Stimulated activated CD4-positive, alpha-beta T cell treated with anti-CD3 and anti-CD28 coated beads, Interleukin-4, amount 100 ng/mL, for 4 hours (primary cell): ENCODE measurements at regions not wholly inside any gene's neighbourhood (a gene's known extent, or its start where the extent isn't known, plus 50 kb on each side); places are given as distances from the start of the nearest gene placed in this dataset.

ENCODE experiments used
- DNase-seq, 2 experiments: peaks; one replicate each; pipeline ENCODE4 v3.0.0-alpha.2; 2020

DNA sequence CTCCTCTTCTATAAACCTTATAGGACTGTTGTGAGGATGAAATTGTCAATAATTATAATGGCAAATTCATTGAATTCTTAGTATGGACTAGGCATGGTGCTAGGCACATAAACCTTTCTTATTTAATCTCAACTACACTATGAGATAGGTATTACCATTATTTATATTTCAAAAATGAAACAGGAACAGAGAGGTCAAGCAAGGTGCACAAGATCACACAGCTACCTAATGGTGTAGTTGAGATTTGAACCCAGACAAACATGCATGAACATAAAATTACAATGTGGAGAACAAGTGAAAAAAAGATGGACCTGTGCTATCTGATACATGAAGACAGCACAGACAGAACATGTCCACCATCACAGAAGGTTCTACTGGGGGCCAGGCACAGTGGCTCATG lies 156.7 kb downstream of the AXIN2 start:
- no peak for DNase-seq

DNA sequence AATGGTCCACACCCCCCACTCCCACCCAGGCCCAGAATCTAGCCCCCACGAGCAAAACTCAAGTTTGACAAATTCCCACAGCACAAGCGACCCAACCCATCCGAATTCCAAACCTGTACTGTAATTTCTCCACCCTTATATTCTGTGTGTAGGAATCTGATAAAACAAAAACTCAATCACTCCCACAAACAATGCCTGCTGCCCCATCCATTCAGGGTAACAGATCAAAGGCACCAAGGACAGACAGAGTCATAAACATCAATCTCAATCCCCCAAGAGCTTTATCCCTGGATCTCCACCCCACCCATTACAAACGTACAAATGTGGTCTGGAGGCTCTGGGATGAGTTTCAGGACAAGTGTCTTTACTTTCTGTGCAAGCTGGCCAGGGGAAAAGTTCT lies 157.8 kb downstream of the AXIN2 start:
- DNase-seq: no peak

DNA sequence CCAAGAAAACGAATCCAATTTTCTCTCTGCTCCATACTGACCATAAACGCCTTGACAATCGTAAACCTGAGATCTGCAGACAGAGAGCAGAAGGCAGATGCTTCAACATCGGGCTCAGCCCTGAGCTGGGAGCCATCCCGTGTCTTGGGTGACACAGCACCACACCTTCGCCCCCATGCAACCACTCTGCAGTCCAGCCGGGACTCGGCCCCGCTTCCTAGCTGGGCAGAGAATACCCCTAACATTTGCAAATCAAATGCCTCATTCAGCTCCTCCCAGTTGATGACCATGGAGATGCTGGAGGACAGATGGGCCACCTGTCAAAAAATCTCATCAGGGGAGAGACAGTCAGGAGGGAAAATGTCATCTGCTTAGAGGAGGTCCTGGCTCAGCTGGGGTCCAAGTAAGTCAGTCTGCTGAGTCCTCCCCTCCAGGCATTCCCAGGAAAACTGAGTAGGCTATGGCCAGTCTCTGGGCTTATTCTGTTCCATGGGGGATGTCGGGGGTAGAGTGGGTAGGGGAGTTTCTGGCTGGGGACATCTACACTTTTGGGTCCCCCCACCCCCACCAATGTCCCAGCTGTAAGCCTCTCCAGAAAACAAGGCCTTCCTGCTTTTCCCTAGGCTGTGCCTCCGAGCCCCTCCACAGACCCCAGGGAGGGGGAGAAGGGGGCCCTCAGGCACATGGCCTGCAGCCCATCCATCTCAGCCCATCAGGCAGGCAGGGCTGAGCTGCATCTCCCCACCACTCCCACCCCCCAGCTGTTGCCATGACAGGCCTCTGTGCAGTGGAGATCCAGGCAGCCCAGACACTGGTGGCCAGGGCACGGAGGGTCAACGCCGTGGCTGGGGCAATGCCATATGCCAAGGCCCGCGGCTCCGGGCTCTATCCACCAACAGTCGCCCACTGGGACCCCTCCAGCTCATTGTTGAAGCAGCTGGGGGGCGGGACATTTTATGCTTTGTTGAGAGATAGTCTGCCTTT lies 158.6 kb downstream of the AXIN2 start:
- DNase-seq: no peak

DNA sequence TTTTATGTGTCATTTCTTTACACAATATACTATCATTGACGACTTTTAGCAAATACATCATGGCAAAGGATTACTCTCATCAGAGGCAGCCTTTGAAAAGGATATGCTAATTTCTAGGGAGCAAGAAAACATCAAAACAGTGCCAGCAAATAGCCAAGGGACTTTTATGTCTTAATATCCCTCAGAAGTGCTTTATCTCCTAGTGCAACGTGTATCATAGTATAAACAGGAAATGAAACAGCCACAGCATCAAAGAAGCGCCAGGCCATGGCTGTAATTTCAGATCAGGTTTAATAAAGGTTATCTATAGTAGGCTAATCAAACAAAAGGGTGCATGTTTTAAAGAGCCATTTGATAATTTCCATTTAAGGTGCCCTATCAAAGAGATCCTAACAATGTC lies 159.9 kb downstream of the AXIN2 start:
- DNase-seq: no peak

DNA sequence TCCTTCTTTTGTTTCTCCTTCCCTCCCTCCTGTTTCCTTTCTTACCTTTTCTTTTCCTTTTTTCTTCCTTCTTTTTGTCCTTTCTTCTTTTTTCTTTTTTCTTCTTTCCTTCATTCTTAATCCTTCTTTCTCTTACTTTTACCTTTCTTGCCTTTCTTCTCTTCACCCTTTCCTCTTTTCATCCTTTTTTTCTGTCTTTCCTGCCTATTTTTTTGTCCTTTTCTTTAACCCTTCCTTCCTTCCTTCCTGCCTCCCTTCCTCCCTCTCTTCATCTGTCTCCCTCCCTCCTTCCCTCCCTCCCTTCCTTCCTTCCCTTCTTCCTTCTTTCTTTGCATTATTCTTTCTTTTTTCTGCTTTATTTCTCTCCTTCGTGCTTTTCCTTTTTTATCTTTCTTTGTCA lies 160.7 kb downstream of the AXIN2 start:
- no peak for DNase-seq

DNA sequence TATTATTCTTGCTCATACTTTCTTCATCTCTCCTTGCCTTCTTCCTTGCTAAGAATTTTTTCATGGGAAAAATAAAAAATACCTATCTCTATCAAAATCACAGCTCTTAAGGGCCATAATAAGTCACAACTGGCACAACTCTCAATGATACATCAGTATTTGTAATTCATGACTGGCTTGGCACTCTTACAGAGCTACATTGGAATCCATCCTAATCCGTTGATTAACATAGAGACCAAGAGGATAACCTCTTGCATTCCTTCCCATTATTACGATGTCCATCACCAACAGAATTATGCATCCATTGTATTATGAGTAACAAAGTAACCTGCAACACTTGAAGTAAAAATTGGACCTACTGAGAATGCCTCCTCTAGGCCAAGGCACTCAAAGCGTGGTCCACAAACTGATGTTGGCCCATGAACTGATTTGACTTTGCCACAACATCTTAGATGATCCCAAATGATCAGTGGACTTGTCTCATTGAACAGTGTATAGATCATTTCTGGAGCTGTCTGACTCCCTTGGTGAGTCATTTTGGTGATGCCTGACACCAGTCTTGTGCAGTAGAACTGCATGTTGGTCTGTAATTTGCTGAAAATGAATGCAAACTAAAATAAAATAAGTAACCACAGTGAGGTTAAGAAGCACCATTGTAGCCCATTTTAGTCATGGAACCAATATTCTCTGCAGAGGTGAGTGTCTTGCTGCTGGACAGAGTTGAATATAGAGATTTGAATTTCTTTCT lies 163.2 kb downstream of the AXIN2 start:
- no peak for DNase-seq

DNA sequence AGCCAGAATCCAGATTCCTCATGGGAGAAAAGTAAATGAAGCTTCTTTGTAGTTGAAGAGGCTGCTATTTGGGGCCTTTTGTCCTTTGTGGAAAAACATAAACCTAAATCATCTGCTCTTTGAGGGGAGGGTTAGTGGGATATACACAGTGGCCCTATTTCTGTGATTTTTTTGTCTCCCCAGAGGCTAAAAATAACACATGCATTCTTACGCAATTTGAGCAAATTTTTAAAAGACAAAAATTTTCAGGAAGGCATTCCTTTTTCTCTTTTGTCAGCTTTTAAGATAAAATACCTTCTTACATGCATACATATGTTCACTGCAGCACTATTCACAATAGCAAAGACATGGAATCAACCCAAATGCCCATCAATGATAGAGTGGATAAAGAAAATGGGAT lies 165.5 kb downstream of the AXIN2 start:
- no peak for DNase-seq

DNA sequence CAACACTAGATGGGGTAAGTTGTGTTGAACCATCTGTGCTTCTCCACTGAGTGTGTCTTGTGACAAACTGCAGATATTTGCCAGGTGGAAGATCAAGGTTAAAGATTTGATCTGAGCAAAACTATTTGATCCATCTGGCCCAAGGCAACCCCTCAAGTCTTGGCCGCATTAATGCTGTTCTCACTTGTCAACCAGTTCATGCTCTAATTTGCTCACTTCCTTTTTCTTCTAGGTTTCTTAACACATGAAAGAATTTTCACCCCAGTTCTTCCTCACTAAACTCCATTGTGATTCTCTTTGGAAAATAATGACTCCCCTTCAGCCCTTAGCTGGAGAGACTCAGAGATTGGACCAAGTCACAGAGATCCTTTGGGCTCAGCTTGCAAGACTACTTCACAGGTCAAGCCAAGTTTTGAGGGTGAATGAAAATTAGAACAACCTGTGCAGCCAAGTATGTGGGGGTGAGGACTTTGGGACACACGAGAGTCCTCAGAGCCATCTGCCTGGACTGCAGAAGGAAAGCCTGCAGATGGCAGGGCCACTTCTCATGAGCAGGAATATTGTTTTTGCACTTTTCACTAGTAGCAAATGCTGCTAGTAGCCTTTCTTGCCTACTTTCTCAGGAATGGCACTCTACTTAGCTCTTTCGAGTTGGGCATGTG lies 166.5 kb downstream of the AXIN2 start:
- no peak for DNase-seq

DNA sequence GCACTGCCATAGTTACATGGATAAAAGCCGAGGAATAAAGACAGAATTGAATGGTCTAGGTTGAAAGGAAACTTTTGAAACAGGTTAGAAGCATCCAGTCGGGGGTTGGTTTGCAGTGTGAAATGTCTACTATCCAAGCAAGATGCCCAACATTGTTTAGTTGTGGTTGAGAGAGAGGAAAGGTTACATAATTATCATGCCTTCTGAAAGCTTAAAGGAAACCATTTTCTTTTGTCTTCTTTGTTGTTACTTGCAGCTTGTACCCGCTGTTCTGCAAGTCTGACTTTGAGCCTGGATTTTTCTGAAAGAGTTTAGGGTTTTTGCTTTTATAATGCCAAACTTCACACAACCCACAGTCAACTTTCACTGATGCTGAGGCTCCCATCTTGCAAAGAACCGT lies 167.9 kb downstream of the AXIN2 start:
- DNase-seq: no peak

DNA sequence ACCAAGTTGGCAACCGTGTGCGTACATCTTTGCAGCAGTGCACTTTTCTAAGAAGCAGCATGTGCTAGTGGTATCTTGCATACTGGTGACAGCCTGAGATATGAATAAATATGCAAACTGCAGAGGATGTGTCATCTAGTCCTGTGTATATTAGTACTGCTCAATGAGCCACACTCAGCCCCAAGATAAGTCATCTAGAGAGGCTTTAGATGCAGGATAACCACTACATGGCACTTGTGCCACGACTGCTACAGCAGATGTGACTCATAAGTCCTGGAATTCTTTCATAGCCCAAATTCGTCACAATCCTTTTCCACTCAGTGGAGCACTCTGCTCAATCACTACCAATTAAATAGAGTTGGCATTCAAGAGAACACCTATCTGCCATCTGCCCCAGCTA lies 171.5 kb downstream of the AXIN2 start:
- DNase-seq: no peak

DNA sequence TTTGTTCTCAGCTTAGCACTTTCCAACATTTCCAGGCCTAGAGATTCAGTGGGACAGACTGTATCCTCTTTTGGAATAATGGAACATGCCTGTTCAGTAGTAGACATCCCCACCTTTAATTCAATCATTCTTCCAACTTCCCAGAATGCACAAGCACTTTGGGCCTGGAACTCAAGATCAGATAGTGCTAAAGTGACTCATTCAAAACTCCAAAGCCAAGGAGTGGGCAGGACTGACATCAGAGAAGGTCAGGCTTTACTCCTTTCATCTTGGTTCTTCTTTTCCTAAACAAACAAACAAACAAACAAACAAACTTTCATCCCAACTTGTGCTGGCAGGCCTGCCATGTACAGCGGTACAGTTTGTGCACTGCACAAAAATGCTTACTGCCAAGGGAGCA lies 172.0 kb downstream of the AXIN2 start:
- DNase-seq: no peak

DNA sequence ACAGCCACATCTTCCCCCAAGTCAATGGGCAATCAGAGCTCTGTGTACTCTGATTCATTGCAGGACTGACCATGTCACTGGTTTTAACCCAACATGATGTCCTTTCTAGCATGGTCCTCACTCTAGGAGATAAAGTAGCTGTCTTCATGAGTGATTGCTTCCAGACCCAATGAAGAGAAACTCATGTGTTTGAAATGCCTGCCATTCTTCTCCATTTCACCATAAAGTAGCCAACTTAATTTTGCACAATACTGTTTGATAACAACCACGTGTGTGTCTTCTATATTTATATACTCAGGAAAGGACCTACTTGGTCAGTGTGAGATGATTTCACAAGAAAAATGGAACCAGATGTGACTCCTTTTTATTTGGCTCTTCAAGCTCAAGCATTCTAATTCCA lies 172.5 kb downstream of the AXIN2 start:
- DNase-seq: no peak

DNA sequence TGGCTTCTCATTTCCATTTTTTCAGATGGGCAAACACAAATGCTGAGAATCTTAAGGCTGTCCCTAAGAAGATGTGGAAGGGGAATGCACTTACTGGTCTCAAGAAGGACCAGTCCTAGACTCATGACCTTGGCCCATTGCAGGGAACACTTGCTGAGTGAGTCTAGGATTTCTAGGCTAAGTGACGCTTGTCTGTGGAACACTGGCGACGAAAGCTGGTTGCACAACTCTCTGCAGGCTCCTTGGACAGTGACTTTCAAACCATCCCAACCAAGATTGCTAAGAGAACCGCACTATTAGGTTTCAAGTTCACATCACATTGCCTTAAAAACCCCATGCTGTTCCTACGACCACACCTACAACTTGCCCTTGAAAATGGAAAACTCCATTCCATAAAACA lies 174.1 kb downstream of the AXIN2 start:
- no peak for DNase-seq

DNA sequence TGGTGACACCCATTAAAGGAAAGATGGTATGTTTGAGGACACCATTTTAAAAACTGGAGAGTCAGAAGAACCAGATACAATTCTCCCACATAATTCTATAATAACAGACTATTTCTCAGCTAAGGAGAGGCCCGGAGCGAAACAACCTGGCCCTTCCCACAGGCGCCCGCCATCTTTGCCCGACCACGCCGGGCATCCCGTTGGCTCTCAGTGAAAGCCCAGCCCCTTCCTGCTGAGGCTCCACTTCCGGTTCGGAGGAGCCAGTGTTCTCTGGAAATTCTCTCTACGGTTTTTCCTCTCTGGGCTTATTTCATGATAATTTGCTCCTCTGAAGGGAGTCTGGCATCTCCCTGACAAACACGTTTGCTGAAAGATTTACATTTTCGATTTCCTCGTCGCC lies 175.7 kb downstream of the AXIN2 start:
- no peak for DNase-seq

DNA sequence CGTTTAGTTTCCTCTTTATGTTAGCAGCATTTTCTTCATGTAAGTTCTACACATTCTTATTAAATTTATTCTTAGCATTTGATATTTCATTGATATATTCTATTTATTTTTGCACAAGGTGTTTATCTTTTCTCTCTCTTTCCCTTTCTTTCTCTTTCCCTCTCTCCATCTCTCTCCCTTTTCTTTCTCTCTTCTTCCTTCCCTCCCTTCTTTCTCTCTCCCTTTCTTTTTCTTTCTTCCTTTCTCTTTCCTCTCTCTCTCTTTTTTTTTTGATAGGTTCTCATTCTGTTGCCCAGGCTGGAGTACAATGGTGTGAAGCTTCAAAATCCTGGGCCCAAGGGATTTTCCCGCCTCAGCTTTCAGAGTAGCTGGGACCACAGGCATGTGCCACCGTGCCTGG lies 176.4 kb downstream of the AXIN2 start:
- DNase-seq: no peak

DNA sequence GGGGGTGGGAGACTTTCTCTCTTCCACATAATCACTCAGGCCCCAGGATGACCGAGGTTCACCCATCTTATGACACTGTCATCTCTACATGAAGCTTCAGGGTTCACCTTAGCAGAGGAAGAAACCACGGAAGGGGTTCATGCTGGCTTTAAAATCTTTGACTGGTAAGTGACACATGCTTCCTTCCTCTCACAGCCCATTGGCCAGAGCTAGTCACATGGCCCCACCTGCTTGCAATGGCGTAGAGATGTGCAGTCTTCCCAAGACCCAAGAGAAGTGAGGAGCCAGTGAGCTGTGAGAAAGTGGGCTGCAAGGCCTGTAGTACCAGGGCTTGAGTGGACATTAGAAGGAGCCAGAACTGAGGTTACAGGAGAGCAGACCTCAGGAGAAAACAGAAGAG lies 180.3 kb downstream of the AXIN2 start:
- no peak for DNase-seq

DNA sequence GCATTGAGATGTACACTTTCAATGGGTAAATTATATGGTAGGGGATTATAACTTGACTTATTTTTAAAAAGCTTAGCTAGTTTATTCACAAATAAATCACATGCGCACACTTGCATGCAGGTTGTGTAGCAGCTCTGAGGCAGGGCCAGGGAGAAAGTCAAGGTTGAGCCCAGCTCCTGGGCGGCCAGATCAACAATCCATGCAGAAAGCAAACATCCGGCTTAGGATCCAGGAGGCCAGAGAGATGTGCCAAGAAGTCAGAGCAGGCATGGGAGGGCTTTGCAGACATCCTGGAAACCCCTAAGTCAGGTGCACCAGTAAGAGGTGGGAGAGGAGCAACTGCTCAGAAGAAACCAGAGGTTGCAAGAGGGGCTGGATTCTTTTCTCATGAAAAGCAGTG lies 186.5 kb downstream of the AXIN2 start:
- no peak for DNase-seq

DNA sequence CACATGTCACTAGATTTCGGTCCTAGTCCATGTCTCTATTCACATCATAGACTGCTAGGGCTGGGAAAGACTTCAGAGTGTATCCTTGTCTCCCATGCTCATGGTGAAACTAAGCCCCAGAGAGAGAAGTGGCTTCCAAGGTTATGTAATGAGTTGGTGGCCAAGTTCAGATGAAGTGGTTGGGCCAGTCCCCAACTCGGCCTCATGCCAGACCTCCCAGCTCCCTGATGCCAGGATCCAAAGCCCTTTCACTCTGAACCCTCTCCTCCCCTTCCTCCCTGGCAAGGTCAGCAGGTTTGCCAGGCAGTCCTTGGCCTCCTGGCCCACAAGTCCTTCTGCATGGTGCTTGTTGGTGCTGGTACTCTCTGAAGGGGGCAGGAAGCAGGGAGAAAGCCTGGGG lies 189.7 kb downstream of the AXIN2 start:
- no peak for DNase-seq

DNA sequence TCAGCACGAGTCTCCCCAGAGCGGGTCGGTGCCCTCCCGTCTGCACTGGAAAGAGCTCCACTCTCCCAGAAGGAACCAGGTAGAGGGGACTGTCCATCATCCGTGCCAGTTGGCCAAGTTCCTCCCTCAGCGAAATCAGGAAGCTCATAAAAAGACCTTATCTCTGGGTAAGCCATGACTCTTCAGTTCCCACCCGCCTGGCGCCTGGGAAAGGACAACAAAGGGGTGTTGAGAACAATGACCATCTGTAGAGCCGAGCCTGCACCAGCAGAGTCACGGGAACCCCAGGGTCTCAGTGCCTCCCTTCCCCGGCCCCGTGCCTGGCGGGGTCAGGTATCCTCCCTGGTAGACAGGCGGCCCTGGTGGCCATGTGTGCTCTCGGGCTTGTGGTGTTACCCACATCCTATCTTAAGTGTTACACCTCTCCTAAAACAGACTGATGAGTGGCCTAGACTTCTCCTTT lies 190.7 kb downstream of the AXIN2 start:
- DNase-seq: no peak

DNA sequence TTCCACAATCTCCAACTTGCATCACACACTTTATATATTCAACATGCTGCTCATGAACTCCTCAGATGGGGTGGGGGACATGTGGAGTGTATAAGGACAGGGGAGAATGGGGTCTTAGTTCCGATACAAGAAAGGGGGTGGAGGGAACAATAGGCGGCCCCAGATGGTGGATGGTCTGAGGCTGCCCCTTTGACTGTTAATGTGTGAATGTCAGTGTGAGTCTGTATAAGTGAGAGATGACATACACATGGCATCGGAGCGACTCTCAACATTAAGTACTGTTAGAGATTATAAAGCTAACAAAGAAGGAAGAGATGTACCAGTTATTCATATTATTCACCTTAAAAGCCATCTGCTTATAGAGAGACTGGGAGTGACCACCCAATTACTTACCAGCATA lies 193.1 kb downstream of the AXIN2 start:
- DNase-seq: no peak

DNA sequence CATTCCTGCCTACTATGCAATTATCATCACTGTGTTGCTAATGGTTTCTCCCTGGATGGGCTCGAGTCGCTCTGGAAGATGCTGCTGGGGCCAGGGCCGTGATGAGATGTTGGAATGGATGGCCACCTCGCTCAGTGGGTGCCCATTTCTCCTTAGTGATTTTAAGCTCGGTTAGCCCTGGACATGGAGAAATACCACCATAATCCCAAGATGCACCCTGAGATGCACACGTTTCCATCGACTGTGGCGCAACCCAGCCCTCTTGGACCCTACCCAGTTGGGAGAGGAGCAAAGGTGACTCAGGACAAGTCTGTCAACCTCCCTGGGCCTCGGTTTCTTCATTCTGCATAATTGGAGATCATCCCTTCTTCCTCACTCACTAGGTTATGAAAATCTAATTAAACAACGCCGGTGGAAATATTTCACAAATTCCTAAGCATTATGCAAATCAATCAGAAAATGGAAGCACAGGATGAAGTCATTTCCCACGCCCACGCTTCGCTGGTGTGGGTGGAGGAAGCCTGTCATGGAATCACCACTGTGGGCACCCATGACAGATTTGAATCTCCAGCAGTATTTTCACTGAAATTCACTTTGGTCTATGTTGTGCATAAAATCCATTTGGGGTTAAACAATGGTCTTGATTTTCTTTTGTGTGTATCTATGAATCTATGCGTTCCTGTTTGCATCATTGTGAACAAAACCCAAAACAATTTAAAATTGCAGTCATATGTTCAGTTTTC lies 195.2 kb downstream of the AXIN2 start:
- peak; percentile 68 to 76 for DNase-seq

DNA sequence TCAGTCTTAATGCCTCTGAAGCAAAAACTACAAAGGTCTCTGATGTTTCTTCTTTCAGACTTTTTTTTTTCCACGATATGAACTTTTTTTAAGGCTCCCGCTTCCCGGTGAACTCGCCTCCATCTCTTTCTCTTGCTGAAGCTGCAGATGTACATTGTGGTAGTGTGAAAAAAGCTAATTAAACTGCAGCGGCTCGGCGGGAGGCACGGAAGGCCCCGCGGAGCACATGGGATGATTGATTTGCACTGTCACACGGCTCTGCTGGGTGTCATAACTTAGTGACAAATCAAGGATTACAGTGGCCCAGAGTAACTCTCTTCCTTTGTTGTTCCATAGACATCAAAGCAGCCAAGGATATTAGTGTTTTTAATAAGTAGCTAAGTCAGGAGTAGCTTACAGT lies 196.3 kb downstream of the AXIN2 start:
- no peak for DNase-seq

DNA sequence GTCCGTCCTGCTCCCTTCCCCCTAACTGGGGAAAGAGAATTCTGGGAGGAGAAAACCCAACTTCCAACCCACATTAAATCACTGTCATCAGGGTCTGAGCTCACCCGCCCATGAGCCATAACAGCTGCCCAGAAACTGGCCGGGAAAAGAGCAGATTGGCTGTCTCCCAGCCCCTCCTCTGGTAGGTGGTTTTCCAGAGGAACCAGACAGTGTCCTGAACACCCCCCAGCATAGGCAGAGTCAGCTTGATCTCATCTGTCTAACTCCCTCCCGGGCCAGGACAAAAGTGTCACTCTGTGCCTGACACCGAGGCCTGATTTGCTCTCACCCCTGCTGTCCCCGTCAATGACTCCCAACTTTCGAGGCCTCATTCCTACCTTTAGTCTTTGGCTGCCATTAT lies 197.0 kb downstream of the AXIN2 start:
- no peak for DNase-seq
